ENCODE measurements at regions not wholly inside any gene's neighbourhood (a gene's known extent, or its start where the extent isn't known, plus 50 kb on each side); places are given as distances from the start of the nearest gene placed in this dataset.

GRCh38 chr20:11716945-11717248 is 200.8 kb upstream of the BTBD3 start (continued):
- TF ChIP-seq TAF1 (IDR thresholded peaks at IDR 0.05; ENCODE audit: low read depth) = no peak

GRCh38 chr20:11717562-11717961 is 200.1 kb upstream of the BTBD3 start:
- peaks cover 2% of the 10 kb centered on the region for H3F3A ChIP-seq (ENCODE audit: insufficient read depth, low read length, poor library complexity, severe bottlenecking)
- no peaks in the 10 kb centered on the region for H3K36me3 ChIP-seq (ENCODE audit: insufficient read depth, low read length)

GRCh38 chr20:11718474-11719094 is 199.1 kb upstream of the BTBD3 start:
- Histone ChIP-seq H3K27ac (ENCODE audit: low read length) (no peak overlapping the region), H3K4me2 (ENCODE audit: low read length) (no peak overlapping the region), H3K27me3 (ENCODE audit: insufficient read depth, low read depth, low read length) (no peaks in the 10 kb centered on the region), H3K36me3 (ENCODE audit: insufficient read depth, low read length) (no peaks in the 10 kb centered on the region), H3K79me2 (replicated peaks; ENCODE audit: insufficient read depth, low read length) (no peaks in the 10 kb centered on the region), H3K9me3 (ENCODE audit: low read length) (no peaks in the 10 kb centered on the region), H2AFZ (ENCODE audit: low read depth, low read length) (no peak overlapping the region), H3K9ac (ENCODE audit: low read length) (no peak overlapping the region), H3K9me2 (ENCODE audit: insufficient read depth, low read length) (no peaks in the 10 kb centered on the region), H3K4me3 (ENCODE audit: low read length) (no peak overlapping the region), H4K20me1 (ENCODE audit: insufficient read depth) (no peaks in the 10 kb centered on the region), H3F3A (ENCODE audit: insufficient read depth, low read length, poor library complexity, severe bottlenecking) (peaks cover 2% of the 10 kb centered on the region)
- TF ChIP-seq REST (IDR thresholded peaks at IDR 0.05; ENCODE audit: borderline replicate concordance) (no peak), POLR2AphosphoS5 (IDR thresholded peaks at IDR 0.05) (no peak), EP300 (conservative IDR thresholded peaks at IDR 0.05; ENCODE audit: poor library complexity, severe bottlenecking) (no peak), SMC3 (conservative IDR thresholded peaks at IDR 0.05; ENCODE audit: poor library complexity) (no peak), MXI1 (conservative IDR thresholded peaks at IDR 0.05; ENCODE audit: poor library complexity, severe bottlenecking) (no peak), RAD21 (conservative IDR thresholded peaks at IDR 0.05) (no peak), EZH2 (IDR thresholded peaks at IDR 0.05; ENCODE audit: borderline replicate concordance, insufficient read depth, low read length, poor library complexity, severe bottlenecking) (no peak), TAF1 (IDR thresholded peaks at IDR 0.05; ENCODE audit: low read depth) (no peak)
- TF ChIP-seq, protein P1, sequence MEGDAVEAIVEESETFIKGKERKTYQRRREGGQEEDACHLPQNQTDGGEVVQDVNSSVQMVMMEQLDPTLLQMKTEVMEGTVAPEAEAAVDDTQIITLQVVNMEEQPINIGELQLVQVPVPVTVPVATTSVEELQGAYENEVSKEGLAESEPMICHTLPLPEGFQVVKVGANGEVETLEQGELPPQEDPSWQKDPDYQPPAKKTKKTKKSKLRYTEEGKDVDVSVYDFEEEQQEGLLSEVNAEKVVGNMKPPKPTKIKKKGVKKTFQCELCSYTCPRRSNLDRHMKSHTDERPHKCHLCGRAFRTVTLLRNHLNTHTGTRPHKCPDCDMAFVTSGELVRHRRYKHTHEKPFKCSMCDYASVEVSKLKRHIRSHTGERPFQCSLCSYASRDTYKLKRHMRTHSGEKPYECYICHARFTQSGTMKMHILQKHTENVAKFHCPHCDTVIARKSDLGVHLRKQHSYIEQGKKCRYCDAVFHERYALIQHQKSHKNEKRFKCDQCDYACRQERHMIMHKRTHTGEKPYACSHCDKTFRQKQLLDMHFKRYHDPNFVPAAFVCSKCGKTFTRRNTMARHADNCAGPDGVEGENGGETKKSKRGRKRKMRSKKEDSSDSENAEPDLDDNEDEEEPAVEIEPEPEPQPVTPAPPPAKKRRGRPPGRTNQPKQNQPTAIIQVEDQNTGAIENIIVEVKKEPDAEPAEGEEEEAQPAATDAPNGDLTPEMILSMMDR (IDR thresholded peaks at IDR 0.05; ENCODE audit: poor library complexity, severe bottlenecking) = no peak

More at GRCh38 chr20:11717562-11717961, 200.1 kb upstream of the BTBD3 start:
- no peak for TF ChIP-seq EZH2 (IDR thresholded peaks at IDR 0.05; ENCODE audit: borderline replicate concordance, insufficient read depth, low read length, poor library complexity, severe bottlenecking)
- no peak for TF ChIP-seq TAF1 (IDR thresholded peaks at IDR 0.05; ENCODE audit: low read depth)
- no peak for TF ChIP-seq POLR2AphosphoS5 (IDR thresholded peaks at IDR 0.05)
- Histone ChIP-seq H3K4me2 (ENCODE audit: low read length) (no peak overlapping the region), H3K4me3 (ENCODE audit: low read length) (peak overlapping the region; percentile 10), H3K79me2 (replicated peaks; ENCODE audit: insufficient read depth, low read length) (no peaks in the 10 kb centered on the region), H3K9me2 (ENCODE audit: insufficient read depth, low read length) (no peaks in the 10 kb centered on the region), H3K9ac (ENCODE audit: low read length) (no peak overlapping the region), H4K20me1 (ENCODE audit: insufficient read depth) (no peaks in the 10 kb centered on the region), H2AFZ (ENCODE audit: low read depth, low read length) (no peak overlapping the region), H3K27me3 (ENCODE audit: insufficient read depth, low read depth, low read length) (no peaks in the 10 kb centered on the region), H3K9me3 (ENCODE audit: low read length) (no peaks in the 10 kb centered on the region), H3K27ac (ENCODE audit: low read length) (peak overlapping the region; percentile 59)

Measured in neural cell (in vitro differentiated cells).